ENCODE measurements at regions not wholly inside any gene's neighbourhood (a gene's known extent, or its start where the extent isn't known, plus 50 kb on each side); places are given as distances from the start of the nearest gene placed in this dataset.

DNA sequence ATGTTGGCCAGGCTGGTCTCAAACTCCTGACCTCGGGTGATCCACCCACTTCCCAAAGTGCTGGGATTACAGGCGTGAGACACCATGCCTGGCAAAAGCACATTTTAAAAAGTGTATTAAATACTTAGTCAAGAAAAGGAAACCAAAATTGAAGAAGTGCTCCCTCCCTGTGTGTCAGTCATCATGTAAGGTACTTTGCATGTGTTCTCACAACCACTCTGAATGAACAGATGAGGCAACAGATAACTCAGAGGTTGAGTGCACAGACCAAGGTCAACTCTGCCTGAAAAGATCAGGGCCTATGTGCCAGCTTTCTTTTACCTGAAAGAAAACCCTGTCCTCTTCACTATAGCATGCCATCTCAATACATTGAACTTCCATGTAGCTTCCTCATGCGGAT is 289.7 kb downstream of the MRPS30 start:
- TF ChIP-seq, protein P1, sequence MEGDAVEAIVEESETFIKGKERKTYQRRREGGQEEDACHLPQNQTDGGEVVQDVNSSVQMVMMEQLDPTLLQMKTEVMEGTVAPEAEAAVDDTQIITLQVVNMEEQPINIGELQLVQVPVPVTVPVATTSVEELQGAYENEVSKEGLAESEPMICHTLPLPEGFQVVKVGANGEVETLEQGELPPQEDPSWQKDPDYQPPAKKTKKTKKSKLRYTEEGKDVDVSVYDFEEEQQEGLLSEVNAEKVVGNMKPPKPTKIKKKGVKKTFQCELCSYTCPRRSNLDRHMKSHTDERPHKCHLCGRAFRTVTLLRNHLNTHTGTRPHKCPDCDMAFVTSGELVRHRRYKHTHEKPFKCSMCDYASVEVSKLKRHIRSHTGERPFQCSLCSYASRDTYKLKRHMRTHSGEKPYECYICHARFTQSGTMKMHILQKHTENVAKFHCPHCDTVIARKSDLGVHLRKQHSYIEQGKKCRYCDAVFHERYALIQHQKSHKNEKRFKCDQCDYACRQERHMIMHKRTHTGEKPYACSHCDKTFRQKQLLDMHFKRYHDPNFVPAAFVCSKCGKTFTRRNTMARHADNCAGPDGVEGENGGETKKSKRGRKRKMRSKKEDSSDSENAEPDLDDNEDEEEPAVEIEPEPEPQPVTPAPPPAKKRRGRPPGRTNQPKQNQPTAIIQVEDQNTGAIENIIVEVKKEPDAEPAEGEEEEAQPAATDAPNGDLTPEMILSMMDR (IDR thresholded peaks at IDR 0.05) = no peak
- TF ChIP-seq POLR2AphosphoS5 (IDR thresholded peaks at IDR 0.05) = no peak
- no peak for TF ChIP-seq POLR2A (IDR thresholded peaks at IDR 0.05)

All from sigmoid colon (tissue), 4 donors.